ENCODE measurements at regions not wholly inside any gene's neighbourhood (a gene's known extent, or its start where the extent isn't known, plus 50 kb on each side); places are given as distances from the start of the nearest gene placed in this dataset.

DNA sequence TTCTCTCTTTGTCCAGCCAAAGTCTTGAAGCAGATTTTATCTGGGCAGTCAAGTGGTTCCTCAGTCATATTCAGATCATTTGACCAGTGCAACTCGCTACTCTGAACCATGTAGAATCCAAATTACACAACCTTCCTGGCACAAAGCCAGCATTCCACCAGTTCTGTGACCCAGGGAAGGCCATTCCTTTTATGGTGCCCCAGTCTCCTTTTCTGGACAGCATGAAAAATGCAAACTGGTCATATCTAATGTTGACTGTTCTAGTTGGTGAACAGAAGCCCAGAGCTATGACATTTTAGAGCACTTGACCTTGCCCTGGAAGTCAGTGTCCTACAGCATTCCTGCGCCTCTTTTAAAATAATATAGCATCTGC, 364.6 kb downstream of the BRINP1 start:
- TF ChIP-seq, protein P1, sequence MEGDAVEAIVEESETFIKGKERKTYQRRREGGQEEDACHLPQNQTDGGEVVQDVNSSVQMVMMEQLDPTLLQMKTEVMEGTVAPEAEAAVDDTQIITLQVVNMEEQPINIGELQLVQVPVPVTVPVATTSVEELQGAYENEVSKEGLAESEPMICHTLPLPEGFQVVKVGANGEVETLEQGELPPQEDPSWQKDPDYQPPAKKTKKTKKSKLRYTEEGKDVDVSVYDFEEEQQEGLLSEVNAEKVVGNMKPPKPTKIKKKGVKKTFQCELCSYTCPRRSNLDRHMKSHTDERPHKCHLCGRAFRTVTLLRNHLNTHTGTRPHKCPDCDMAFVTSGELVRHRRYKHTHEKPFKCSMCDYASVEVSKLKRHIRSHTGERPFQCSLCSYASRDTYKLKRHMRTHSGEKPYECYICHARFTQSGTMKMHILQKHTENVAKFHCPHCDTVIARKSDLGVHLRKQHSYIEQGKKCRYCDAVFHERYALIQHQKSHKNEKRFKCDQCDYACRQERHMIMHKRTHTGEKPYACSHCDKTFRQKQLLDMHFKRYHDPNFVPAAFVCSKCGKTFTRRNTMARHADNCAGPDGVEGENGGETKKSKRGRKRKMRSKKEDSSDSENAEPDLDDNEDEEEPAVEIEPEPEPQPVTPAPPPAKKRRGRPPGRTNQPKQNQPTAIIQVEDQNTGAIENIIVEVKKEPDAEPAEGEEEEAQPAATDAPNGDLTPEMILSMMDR (IDR thresholded peaks at IDR 0.05), result no peak
- TF ChIP-seq POLR2A (IDR thresholded peaks at IDR 0.05), result no peak
